ENCODE measurements at regions not wholly inside any gene's neighbourhood (a gene's known extent, or its start where the extent isn't known, plus 50 kb on each side); places are given as distances from the start of the nearest gene placed in this dataset.
"Not testable (repeated sequence)": the region's sequence is repeated elsewhere in the genome, so short reads cannot be mapped to it uniquely, and the experiment has no call there.

DNA sequence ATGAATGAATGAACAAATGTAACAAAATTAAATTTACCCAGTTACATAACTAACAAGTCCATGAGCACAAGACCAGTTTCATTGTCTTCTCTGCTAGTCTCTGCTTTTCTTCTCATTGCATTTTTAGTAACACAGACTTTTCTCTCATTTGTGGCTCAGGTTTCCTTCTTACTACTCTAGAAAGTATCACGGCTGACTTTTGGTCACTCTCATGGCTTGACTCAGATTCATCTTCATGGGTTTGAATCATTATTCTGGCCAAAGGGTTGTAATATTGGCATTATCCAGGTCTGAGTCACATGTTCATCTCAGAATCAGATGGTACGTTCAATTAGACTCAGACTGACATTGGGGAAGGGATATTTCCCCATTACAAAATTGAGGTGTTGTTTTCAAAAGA lies 121.5 kb upstream of the SATB1 start:
- DNase-seq (ENCODE audit: low spot score): no peak

DNA sequence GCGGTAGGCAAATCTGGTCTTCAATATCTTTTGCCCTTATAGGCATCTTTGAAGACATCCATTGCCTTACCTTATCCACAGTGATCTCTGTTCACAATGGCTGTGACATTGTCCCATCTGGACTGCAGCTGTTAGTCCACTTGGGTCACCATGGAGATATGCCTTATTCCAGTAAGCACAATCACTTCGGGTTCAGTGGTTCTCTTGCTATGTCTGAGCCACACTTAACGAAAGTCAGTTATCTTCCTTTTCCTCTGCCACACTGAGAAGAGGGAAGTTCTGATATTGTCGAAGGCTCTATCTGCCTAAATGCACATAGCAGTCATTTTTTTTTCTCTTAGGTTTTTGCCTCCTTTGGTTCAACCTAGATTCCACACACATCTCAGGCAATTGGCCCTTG lies 119.0 kb upstream of the SATB1 start:
- no peak for DNase-seq (ENCODE audit: low spot score)

- DNase-seq (ENCODE audit: low spot score): no peak
These were observed 113.5 kb upstream of the SATB1 start for GRCh38 chr3:18538463-18539230.

GRCh38 chr3:18533039-18533438 lies 107.9 kb upstream of the SATB1 start:
- no peak for DNase-seq (ENCODE audit: low spot score)

- DNase-seq (ENCODE audit: low spot score): no peak
These were observed 106.5 kb upstream of the SATB1 start for GRCh38 chr3:18531662-18532061.

- no peak for DNase-seq (ENCODE audit: low spot score)
These were observed 104.5 kb upstream of the SATB1 start for GRCh38 chr3:18529631-18530030.

DNA sequence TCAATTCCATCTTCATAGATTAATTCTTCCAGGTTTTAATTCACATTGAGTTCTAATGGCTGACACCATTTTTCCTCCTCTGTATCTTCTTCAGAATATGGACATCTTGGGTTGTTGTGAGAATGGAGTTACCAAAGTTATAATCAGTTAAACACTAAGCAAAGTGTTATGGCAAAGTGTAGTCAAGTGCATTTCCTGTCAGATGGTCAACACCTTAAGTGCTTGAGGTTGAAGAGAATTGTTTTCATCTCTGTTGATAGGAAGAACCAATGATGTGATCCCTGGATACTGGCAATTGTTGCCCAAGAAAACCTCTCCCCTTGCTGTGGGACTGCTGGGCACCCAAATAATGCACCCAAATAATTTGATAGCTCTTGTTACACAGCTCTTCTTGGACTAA lies 102.6 kb upstream of the SATB1 start:
- DNase-seq (ENCODE audit: low spot score): no peak

- DNase-seq (ENCODE audit: low spot score): no peak
These were observed 101.5 kb upstream of the SATB1 start for GRCh38 chr3:18526667-18527066.

DNA sequence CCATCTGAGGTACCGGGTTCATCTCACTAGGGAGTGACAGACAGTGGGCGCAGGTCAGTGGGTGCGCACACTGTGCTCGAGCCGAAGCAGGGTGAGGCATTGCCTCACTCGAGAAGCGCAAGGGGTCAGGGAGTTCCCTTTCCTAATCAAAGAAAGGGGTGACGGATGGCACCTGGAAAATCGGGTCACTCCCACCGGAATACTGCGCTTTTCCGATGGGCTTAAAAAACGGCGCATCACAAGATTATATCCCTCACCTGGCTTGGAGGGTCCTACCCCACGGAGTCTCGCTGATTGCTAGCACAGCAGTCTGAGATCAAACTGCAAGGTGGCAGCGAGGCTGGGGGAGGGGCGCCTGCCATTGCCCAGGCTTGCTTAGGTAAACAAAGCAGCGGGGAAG lies 91.0 kb upstream of the SATB1 start:
- not testable (repeated sequence) for DNase-seq (ENCODE audit: low spot score)

- no peak for DNase-seq (ENCODE audit: low spot score)
These were observed 88.0 kb upstream of the SATB1 start for GRCh38 chr3:18513091-18513490.

DNA sequence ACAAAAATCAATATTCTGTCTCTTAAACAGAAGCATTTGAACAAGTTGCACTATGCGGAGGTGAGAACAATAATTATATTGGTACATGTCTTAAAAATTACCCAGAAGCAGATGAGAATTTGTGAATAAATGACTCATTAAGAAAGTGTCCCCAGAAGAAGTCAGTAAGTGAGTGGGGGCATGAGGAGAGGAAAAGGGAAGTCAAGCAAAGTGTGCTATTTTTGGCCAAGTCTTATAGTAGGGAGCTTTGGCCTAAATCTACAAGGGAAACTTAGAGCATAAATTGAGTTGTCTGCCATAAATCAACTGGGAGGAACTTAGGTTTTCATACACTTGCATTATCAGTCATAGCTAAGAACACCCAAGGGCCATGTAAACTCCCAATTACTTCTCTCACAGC lies 86.9 kb upstream of the SATB1 start:
- DNase-seq (ENCODE audit: low spot score): no peak

- no peak for DNase-seq (ENCODE audit: low spot score)
These were observed 85.8 kb upstream of the SATB1 start for GRCh38 chr3:18510947-18511346.

DNA sequence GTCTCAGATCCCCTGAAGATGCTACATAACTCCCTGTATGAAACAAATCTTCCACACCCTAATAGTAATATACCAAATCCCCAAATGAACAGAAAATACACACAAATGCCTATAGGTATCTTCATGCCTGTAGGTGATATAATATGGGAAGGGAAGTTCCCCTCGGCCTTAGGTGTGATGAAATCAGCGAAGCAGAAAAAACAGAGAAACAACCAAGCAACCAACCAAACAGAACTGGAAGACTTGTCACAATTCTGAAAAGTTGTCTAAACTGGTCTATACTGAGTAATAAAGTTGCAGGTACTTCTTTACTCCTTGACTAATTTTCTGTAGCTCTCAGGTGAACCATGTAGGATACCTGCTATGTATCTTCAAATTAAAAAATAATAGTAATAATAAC lies 82.2 kb upstream of the SATB1 start:
- no peak for DNase-seq (ENCODE audit: low spot score)

DNA sequence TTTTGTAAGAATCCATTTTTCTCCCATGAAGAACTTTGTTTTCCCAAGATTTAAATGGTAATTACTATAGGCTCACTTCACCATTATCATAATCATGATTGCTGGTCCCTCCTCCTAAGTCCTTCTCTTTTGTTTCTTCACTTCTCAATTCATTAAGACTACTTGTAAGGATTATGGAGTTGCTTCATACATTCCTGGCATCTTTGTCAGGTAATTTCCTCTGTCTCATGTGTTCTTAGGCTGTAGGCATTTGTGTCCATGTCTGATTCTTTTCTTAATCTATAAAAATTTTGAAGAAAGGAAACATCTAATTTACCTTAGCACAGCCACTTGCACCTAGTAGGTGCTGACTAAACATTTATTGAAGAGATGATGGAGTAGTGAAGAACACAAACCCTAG lies 79.9 kb upstream of the SATB1 start:
- DNase-seq (ENCODE audit: low spot score): no peak

- no peak for DNase-seq (ENCODE audit: low spot score)
These were observed 76.7 kb upstream of the SATB1 start for GRCh38 chr3:18501679-18502343.

- DNase-seq (ENCODE audit: low spot score): no peak
These were observed 75.2 kb upstream of the SATB1 start for GRCh38 chr3:18500322-18500721.

DNA sequence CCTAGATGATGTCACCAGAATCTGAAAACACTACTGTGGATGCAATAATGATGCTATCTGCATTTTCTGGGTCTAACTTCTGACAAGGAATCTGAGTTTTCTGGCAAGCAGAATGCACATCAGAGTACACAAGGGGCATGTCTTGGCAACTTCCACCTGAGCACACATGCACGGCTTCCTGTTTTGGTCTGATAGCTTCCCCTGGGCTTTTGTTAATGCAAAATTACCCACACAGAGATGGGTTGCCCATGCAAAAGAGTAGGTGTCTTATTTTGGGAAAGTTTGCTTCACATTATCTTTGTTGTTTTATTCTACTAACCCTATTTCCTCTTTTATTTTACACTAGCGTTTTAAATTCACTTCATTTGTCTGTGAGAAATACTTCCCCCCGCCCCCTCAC lies 74.2 kb upstream of the SATB1 start:
- no peak for DNase-seq (ENCODE audit: low spot score)

GRCh38 chr3:18494251-18494650 lies 69.1 kb upstream of the SATB1 start:
- no peak for DNase-seq (ENCODE audit: low spot score)

DNA sequence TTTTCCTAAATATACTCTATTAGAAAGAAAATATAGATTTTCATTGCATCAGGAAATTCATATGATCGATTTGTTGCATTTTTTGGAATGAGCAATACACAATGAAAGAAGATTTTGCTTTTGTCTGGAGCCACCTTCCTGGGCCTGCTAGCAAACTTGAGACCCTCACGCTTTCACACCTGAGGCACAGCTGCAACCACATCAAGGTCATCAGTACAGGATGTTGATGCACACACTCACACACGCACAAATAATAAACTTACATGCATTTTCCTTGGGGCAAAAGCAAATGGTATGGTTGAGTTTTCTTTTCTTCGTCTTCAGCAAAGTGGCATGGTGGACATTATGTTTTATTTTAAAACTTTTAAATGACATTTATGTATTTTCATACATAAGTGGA lies 64.8 kb upstream of the SATB1 start:
- no peak for DNase-seq (ENCODE audit: low spot score)

GRCh38 chr3:18483226-18483625 lies 58.1 kb upstream of the SATB1 start:
- no peak for DNase-seq (ENCODE audit: low spot score)

DNA sequence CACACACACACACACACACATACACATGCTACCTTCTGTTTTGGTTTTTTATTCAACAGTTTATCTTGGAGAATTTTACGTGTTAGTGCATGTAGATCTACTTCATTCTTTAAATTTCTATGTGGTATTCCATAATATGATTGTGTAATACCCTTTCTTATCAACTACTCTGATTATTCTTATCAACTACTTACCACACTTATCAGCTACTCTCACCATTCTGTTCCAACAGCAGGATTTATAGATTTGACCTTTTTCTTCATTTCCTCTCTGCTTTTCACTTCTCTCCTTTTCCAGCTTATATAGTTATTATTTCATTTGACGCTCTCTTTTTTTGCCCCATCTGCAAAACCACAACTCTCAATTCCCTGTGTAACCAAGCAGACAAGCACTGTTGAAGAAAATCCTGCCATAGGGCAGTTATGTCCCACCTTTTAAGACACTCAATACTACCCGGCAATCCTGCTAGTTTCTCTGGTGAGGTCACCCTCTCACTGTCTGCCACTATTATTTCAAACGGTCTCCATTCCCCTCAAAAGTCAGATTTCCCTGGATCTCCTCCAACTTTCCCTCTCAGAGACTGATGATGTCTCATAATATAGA lies 56.9 kb upstream of the SATB1 start:
- no peak for DNase-seq (ENCODE audit: low spot score)

GRCh38 chr3:18477620-18478019 lies 52.5 kb upstream of the SATB1 start:
- no peak for DNase-seq (ENCODE audit: low spot score)

Measured in ureter (tissue), 1 donor.